GM12892 (cell line): ENCODE measurements at regions not wholly inside any gene's neighbourhood (a gene's known extent, or its start where the extent isn't known, plus 50 kb on each side); places are given as distances from the start of the nearest gene placed in this dataset.

Experiments
- POLR2A ChIP-seq: IDR thresholded peaks from 2 replicates; pipeline ENCODE4 v1.6.1; 2011; ENCODE audit warnings: low read depth, low read length, control low read depth
- POLR2AphosphoS5 ChIP-seq: IDR thresholded peaks from 2 replicates; pipeline ENCODE4 v1.6.1; 2011; ENCODE audit warnings: low read depth, low read length, control low read depth
- TAF1 ChIP-seq: IDR thresholded peaks from 2 replicates; pipeline ENCODE4 v1.6.1; 2011; ENCODE audit warnings: low read depth, mild to moderate bottlenecking, control low read depth, low read length, borderline replicate concordance

DNA sequence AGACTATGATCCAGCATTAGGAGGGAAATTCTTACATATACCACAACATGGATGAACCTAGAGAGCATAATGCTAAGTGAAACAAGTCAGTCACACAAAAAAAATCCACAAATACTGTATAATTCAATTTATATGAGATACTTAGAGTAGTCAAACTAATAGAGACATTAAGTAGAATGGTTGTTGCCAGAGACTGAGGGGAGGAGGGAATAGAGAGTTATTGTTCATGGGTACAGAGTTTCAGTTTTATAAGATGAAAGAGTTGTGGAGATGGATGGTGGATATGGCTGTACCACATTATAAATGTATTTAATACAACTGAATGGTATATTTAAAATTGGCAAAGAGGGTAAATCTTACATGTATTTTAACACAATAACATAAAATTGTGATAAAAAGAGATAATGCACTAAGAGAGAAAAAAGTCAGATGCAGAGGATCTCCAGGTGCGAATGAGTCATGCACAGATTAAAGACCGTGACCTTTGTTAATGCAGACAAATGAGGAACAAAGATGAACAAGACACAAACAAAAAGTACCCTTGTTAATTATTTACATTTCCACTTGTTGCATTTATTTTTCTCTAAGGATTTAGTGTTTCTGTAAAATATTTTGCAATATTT is 541.7 kb upstream of the MEX3C start:
- TF ChIP-seq POLR2AphosphoS5 (no peak), TAF1 (no peak), POLR2A (no peak)
